ENCODE measurements at regions not wholly inside any gene's neighbourhood (a gene's known extent, or its start where the extent isn't known, plus 50 kb on each side); places are given as distances from the start of the nearest gene placed in this dataset.
A peak's percentile ranks its signal among the peaks of the same experiment; 100 is the strongest.

- DNase-seq (ENCODE audit: low read depth in 1 of 2, low spot score in 1 of 2): no peak
- in situ Hi-C loops (cut with HindIII; ENCODE audit: low pct_unique_long_range_greater_than_20kb, low sequenced_read_pairs): no loop called here
- TF ChIP-seq JUND (IDR thresholded peaks at IDR 0.05; ENCODE audit: low read depth): no peak
Observed at GRCh38 chr14:41392226-41392625, 214.4 kb upstream of the LRFN5 start.

DNA sequence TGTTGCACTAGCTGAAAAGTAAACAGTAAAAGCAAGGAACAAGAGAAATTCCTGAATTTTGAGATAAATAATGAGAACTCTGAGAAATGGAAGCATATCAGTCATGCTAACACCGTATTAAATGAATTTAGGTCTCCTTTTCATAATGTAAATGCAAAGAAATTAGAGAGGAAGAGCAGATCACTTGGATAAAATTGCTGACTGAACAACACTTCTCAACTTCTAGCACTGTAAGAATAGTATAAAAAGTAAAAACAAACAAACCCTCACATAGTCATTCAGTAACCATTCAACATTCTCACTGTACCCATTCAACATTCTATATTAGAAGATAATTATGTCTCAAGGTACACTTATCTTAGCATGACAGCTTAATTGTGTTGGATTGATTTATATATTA is 217.3 kb upstream of the LRFN5 start:
- TF ChIP-seq JUND (IDR thresholded peaks at IDR 0.05; ENCODE audit: low read depth): no peak
- no peak for DNase-seq (ENCODE audit: low read depth in 1 of 2, low spot score in 1 of 2)
- in situ Hi-C loops (cut with HindIII; ENCODE audit: low pct_unique_long_range_greater_than_20kb, low sequenced_read_pairs): no loop called here

DNA sequence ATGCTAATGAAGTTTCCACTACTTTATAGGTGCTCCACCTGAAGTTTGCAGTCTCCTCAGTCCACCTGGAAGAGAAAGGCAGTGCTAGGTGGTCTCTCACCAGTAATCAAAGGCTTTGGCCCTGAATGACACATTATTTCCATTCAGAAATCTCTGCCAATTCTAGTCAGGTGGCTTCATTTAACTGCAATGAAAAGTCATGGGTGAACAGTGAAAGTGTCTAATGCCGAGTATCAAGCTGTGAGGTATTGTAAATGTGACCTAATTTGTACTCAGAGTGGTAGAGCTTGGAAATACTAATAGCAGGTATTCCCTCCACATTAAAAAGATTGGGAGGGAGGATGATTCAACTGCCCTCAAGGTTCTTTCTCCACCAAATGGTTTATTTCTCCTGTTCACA is 220.9 kb upstream of the LRFN5 start:
- TF ChIP-seq JUND (IDR thresholded peaks at IDR 0.05; ENCODE audit: low read depth): no peak
- no peak for DNase-seq (ENCODE audit: low read depth in 1 of 2, low spot score in 1 of 2)
- in situ Hi-C loops (cut with HindIII; ENCODE audit: low pct_unique_long_range_greater_than_20kb, low sequenced_read_pairs): no loop called here

- in situ Hi-C loops (cut with HindIII; ENCODE audit: low pct_unique_long_range_greater_than_20kb, low sequenced_read_pairs): no loop called here
- TF ChIP-seq JUND (IDR thresholded peaks at IDR 0.05; ENCODE audit: low read depth): no peak
- DNase-seq (ENCODE audit: low read depth in 1 of 2, low spot score in 1 of 2): no peak
Observed at GRCh38 chr14:41380017-41380416, 226.7 kb upstream of the LRFN5 start.

- no peak for TF ChIP-seq JUND (IDR thresholded peaks at IDR 0.05; ENCODE audit: low read depth)
- DNase-seq (ENCODE audit: low read depth in 1 of 2, low spot score in 1 of 2): no peak
- in situ Hi-C loops (cut with HindIII; ENCODE audit: low pct_unique_long_range_greater_than_20kb, low sequenced_read_pairs): no loop called here
Observed at GRCh38 chr14:41378526-41378925, 228.2 kb upstream of the LRFN5 start.

GRCh38 chr14:41377932-41378331 is 228.7 kb upstream of the LRFN5 start:
- no peak for TF ChIP-seq JUND (IDR thresholded peaks at IDR 0.05; ENCODE audit: low read depth)
- no peak for DNase-seq (ENCODE audit: low read depth in 1 of 2, low spot score in 1 of 2)
- in situ Hi-C loops (cut with HindIII; ENCODE audit: low pct_unique_long_range_greater_than_20kb, low sequenced_read_pairs): no loop called here

- in situ Hi-C loops (cut with HindIII; ENCODE audit: low pct_unique_long_range_greater_than_20kb, low sequenced_read_pairs): no loop called here
- DNase-seq (ENCODE audit: low read depth in 1 of 2, low spot score in 1 of 2): no peak
- TF ChIP-seq JUND (IDR thresholded peaks at IDR 0.05; ENCODE audit: low read depth): no peak
Observed at GRCh38 chr14:41374092-41374491, 232.6 kb upstream of the LRFN5 start.

- in situ Hi-C loops (cut with HindIII; ENCODE audit: low pct_unique_long_range_greater_than_20kb, low sequenced_read_pairs): no loop called here
- DNase-seq (ENCODE audit: low read depth in 1 of 2, low spot score in 1 of 2): peak in 1 of 2 experiments; percentile 42
Observed at GRCh38 chr14:41362139-41362538, 244.5 kb upstream of the LRFN5 start.

GRCh38 chr14:41360126-41360525 is 246.6 kb upstream of the LRFN5 start:
- in situ Hi-C loops (cut with HindIII; ENCODE audit: low pct_unique_long_range_greater_than_20kb, low sequenced_read_pairs): no loop called here
- DNase-seq (ENCODE audit: low read depth in 1 of 2, low spot score in 1 of 2): no peak
- no peak for TF ChIP-seq JUND (IDR thresholded peaks at IDR 0.05; ENCODE audit: low read depth)

More at GRCh38 chr14:41362139-41362538, 244.5 kb upstream of the LRFN5 start:
- TF ChIP-seq JUND (IDR thresholded peaks at IDR 0.05; ENCODE audit: low read depth): no peak

- in situ Hi-C loops (cut with HindIII; ENCODE audit: low pct_unique_long_range_greater_than_20kb, low sequenced_read_pairs): no loop called here
- TF ChIP-seq JUND (IDR thresholded peaks at IDR 0.05; ENCODE audit: low read depth): no peak
- no peak for DNase-seq (ENCODE audit: low read depth in 1 of 2, low spot score in 1 of 2)
Observed at GRCh38 chr14:41355866-41356265, 250.8 kb upstream of the LRFN5 start.

- in situ Hi-C loops (cut with HindIII; ENCODE audit: low pct_unique_long_range_greater_than_20kb, low sequenced_read_pairs): no loop called here
- no peak for DNase-seq (ENCODE audit: low read depth in 1 of 2, low spot score in 1 of 2)
- TF ChIP-seq JUND (IDR thresholded peaks at IDR 0.05; ENCODE audit: low read depth): no peak
Observed at GRCh38 chr14:41350476-41350875, 256.2 kb upstream of the LRFN5 start.

GRCh38 chr14:41349289-41349910 is 257.3 kb upstream of the LRFN5 start:
- no peak for DNase-seq (ENCODE audit: low read depth in 1 of 2, low spot score in 1 of 2)
- in situ Hi-C loops (cut with HindIII; ENCODE audit: low pct_unique_long_range_greater_than_20kb, low sequenced_read_pairs): no loop called here
- TF ChIP-seq JUND (IDR thresholded peaks at IDR 0.05; ENCODE audit: low read depth): no peak

GRCh38 chr14:41343857-41344256 is 262.8 kb upstream of the LRFN5 start:
- no peak for TF ChIP-seq JUND (IDR thresholded peaks at IDR 0.05; ENCODE audit: low read depth)
- DNase-seq (ENCODE audit: low read depth in 1 of 2, low spot score in 1 of 2): no peak
- in situ Hi-C loops (cut with HindIII; ENCODE audit: low pct_unique_long_range_greater_than_20kb, low sequenced_read_pairs): no loop called here

DNA sequence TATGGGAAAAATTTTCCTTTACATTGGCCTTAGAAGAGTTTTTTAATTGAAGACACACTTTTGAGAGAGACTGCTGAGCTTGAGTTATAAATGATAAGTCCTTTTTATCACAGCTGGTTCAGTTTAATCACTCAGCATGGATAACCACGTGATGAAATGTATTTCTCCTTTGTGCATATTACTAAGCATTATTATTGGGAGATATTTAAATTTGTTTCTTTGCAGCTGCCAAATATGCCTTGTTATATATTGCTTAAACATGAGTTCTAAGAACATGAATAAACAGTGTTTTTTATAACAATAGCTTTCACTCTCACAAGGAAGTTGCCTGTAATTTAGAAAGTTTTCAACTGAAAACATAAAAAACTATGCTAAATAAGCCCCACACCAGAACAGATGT is 293.5 kb upstream of the LRFN5 start:
- in situ Hi-C loops (cut with HindIII; ENCODE audit: low pct_unique_long_range_greater_than_20kb, low sequenced_read_pairs): no loop called here
- DNase-seq (ENCODE audit: low read depth in 1 of 2, low spot score in 1 of 2): no peak
- no peak for TF ChIP-seq JUND (IDR thresholded peaks at IDR 0.05; ENCODE audit: low read depth)

All from T47D (cell line).